HG02588 (cell line): ENCODE measurements at regions not wholly inside any gene's neighbourhood (a gene's known extent, or its start where the extent isn't known, plus 50 kb on each side); places are given as distances from the start of the nearest gene placed in this dataset.
"Not testable (repeated sequence)": the region's sequence is repeated elsewhere in the genome, so short reads cannot be mapped to it uniquely, and the experiment has no call there.

Experiments used
- ATAC-seq: cut with Tn5 transposase; IDR thresholded peaks from one replicate; pipeline ENCODE4 v1.9.1; 2021; ENCODE audit warnings: mild to moderate bottlenecking, moderate library complexity; ENCODE audit not compliant: unreplicated experiment

DNA sequence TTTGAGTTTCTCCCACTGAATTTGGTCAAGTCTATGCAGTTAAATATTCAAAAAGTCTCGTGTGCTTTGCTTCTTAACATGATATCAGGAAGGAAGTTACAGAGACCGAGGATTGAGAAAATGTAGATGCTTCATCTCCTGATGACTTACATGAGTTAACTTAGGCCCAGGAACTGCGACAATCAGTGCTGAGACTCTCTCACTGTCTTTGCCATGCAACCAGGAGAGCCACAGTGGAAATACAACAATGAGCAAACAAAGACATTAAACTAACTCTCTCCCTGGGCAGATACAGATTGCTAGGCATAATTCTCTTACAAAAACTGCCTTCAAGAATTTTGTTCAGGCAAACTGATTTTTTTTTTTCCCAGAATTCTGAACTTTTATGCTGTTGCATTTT is 440.6 kb upstream of the EPHA7 start:
- no peak for ATAC-seq

DNA sequence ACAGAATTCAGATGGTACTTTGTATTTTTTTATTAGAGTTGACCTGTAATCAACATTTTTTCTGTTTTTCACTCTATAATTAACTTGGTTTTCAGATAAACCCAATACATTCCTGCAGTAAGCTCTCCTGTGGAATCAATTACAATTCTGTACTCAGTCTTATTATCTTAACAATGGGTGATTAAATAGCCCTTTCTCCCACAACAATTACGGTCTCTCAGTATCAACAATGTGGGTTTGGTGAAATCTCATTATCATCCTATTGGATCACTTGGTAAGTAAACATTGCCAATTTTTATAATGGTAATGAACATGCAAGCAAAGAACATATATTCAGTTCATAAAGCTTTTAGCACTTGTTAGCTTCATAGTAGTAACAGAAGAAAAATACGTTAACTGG is 438.9 kb upstream of the EPHA7 start:
- ATAC-seq = no peak

DNA sequence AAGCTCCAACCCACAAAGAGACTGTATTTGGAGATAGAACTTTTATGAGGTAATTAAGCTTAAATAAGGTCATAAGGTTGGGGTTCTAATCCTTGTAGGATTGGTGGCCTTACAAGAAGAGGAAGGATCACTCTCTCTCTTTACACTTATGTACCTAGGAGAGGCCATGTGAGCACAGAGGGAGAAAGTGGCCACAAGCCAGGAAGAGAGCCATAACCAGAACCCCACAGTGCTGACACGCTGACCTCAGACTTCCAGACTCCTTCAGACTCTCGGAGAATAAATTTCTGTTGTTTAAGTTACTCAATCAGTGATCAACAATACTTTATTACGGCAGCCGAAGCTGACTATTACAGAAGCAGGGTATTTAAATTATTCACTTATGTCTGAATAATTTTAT is 430.5 kb upstream of the EPHA7 start:
- no peak for ATAC-seq

DNA sequence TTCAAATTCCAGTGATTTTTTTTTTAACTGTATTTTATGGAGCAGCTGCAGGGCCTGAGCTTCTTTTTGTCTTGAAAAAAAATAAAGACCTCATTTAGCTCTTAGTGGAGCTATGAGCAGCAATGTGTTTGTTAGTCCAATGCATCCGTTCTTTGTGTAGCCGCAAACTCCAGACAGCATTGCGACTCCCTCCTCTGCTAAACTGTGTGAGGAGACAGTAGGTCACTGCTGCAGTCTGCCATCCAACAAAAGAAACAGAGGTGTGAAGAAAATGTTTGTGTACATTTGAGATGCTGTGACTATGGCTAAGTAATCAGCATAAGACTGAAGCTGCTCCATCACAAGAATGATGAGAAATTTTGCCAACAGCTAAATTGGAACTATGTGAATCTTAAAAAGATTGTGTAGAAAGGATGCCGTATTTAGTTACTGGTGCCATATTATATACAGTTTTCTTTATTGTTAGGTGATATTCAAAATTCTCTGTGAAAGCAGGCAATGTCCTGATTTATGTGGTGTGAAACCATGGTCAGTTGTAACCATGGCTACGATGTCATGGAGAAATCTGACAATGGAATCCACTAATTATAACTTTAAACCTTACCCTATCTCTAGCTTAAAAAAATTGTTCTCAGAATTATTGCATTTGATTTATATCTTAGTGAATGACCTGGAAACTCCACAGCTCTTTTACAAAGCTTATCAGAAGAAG is 428.8 kb upstream of the EPHA7 start:
- no peak for ATAC-seq

DNA sequence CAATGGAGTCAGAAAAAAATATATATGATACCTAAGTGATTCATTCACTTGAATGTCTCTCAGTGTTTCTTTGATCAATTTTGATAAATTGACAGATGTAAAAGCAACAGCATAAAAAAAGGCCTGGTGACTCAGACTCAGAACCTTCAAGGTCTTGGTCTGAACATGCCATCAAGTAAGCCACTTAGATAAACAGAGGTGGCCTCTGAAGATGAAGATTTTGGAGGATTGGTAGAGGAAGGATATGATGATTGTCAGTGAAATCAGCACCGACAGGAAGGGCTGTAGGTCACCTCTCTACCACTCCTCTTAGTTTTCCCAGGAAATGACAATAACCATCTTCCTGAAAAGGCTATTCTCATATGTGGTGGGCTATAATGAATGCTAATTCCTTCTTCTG is 422.8 kb upstream of the EPHA7 start:
- ATAC-seq = no peak

DNA sequence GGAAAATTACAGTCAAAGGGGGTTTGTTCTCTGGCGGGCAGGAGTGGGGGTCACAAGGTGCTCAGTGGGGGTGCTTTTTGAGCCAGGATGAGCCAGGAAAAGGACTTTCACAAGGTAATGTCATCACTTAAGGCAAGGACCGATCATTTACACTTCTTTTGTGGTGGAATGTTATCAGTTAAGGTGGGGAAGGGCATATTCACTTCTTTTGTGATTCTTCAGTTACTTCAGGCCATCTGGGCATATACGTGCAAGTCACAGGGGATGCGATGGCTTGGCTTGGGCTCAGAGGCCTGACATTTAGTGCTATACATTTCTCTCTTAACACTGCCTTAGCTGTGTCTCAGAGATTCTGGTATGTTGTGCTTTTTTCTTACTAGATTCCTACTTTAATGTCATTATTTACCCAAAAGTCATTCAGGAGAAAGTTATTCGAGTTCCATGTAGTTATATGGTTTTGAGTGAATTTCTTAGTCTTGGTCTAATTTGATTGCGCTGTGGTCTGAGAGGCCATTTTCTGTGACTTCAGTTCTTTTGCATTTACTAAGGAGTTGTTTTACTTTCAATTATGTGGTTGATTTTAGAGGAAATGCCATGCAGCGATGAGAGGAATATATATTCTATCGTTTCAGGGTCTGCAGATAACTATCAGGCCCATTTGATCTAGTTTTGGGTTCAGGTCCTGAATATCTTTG is 416.2 kb upstream of the EPHA7 start:
- ATAC-seq = not testable (repeated sequence)

DNA sequence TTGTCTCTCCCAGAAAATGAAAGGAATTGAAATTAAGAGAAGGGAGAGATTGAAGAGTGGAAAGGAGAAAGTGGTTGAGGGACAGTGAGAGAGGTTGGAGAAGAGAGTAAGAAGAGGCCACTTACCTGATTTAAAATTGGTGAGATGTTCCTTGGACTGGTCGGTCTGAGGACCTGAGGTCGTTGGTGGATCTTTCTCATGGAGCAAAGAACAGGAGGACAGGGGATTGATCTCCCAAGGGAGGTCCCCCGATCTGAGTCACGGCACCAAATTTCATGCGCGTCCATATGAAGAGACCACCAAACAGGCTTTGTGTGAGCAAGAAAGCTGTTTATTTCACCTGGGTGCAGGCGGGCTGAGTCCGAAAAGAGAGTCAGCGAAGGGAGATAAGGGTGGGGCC is 415.7 kb upstream of the EPHA7 start:
- ATAC-seq = not testable (repeated sequence)

DNA sequence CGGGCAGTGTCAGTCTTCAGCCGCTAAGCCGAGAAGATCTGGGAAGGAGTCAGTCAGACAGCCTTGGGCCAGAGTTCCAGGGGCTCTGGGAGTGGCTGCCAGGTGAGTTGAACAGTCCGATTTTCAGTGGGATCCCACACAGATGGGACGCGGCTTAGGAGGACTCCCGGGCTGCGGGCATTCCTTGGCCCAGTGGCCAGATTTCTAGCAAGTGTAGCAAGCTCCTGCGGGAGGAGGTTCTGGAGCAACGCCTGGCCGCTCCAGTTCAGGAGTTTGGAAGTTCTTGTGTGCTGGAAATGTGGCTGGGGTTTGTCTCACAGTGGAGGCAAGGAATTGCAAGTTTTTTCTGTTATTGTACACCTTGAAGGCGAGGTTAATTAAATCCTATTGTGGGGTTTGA is 414.0 kb upstream of the EPHA7 start:
- not testable (repeated sequence) for ATAC-seq

DNA sequence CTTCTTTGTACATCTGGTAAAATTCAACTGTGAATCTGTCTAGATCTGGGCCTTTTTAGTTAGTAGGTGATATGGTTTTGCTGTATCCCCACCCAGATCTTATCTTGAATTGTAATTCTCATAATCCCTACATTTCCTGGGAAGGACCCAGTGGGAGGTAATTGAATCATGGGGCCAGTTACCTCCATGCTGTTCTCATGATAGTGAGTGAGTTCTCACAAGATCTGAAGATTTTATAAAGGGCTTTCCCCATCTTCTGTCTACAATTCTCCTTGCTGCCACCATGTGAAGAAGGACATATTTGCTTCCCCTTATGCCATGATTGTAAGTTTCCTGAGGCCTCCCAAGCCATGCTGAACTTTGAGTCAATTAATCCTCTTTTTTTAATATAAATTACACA is 410.4 kb upstream of the EPHA7 start:
- ATAC-seq = not testable (repeated sequence)

DNA sequence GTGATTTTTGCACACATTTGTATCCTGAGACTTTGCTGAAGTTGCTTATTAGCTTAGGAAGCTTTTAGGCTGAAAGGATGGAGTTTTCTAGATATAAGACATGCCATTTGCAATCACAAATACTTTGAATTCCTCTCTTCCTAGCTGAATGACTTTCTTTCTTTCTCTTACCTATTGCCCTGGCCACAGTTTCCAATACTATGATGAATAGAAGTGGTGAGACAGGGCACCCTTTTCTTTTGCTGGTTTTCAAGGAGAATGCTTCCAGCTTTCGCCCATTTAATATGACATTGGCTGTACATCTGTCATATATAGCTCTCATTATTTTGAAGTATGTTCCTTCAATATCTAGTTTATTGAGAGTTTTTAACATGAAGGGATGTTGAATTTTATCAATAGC is 409.6 kb upstream of the EPHA7 start:
- no peak for ATAC-seq

DNA sequence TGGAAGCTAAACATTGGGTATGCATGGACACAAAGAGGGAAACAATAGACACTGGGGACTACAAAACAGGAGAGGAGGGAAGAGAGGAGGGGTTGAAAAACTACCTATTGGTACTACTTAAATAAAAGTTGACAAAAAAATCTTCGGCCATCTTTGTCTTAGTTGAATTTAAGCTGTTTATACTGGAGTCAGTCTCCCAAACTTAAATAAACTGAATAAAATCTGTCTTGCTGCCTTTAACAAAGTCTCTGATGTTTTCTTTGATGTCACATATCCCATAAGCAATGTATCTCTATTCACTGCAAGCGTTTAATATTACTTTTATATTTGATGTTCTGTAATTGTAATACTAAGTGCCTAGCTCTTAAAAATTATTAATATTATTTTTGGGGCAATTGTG is 409.2 kb upstream of the EPHA7 start:
- no peak for ATAC-seq

DNA sequence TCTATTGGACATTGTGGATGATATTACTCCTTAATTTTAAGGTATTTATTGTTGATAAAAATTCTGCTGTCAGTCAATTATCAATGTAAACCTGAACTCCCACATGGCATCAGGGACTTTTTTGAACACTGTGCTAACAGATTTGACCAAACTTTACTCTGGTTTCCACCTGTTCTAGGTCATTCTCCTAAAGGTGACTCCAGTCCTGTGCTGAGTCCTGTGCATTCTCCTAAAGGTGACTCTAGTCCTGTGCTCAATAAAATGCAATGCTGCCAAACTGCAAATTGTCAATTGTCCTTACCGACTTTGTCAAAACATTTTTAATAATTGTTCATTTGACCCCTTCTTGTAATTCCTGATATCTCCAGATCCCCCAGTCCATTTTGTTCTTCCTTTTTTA is 408.4 kb upstream of the EPHA7 start:
- no peak for ATAC-seq

DNA sequence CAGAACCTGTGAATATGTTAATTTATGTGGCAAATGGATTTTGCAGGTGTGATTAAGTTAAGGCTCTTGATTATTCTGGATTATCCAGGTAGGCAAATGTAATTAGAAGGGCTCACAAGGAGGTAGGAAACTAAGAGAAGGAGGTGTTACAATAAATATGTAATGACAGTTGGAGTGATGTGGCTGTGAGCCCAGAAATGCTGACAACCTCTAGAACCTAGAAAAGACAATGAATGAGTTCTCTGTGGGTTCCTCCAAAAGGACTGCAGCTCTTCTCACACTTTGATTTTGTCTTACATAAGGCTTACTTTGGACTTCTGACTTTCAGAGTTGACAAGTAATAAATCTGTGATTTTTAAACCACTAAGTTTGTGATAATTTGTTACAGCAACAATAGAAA is 406.6 kb upstream of the EPHA7 start:
- ATAC-seq = no peak

DNA sequence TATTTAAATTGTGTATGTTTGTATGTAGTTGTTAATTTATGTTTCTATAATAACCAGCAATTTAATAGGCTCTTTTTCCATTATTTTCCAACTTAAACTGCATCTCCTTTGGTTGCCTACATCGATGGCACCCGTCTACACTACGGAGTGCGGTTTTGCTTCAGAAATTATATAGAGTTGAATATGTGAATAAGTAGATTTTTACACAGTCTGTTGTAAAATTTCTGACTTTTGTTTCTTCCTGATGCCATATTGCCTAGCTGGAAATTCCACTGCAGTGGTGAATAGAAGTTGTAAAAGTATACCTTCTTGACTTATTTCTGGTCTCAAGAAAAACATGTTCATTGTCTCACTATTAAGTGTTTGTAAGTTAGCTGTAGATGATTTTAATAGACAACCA is 404.1 kb upstream of the EPHA7 start:
- no peak for ATAC-seq

DNA sequence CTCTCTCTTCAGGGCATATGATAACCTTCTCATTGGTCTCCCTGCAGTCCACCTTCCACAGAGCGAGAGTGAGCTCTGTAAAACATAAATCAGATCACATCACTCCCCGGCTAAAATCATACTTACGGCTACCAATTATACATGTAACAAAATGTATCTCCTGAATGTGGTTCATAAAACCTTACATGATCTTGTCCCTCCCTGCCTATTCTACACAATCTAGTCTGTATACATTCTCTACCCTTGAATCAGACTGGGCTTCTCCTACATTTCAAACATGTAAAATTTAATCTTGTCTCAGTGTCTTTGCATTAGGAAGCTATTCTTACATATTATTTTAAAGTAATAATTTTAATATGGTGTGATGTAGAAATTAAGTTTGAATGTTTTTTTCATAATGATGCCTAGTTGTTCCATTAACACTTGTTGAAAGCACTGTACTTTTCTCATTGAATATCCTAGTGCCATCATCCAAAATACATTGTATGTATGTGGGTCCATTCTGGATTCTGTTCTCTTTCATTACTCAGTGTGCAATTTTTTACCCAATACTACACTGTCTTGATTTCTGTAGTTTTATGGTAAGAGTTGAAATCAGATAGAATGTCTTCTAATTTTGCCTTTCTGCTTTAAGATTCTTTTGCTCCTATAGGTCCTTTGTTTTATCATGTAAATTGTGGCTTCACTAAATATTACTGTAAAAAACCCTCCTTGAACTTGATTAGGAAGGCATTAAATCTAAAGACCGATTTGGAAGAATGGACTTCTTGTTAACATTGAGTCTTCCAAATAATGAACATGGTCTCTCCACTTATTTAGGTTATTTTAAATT is 403.3 kb upstream of the EPHA7 start:
- ATAC-seq = no peak

DNA sequence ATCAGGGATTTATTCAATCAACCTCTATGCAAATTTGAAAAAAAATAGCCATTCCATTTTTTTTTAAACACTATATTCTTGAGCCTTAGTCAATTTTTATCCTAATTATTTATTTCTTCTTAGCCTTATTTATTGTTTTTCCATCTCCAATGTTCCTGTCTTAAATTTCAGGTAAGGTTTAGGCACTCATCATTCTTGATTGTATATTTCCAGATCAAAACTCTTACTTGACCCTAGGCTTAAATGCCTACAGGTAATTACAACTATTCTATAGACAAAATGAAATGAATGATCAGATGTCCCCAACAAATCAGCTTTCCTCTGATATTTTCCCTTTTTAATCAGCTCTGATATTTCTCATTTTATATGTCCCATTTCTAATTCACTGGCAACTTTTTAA is 402.6 kb upstream of the EPHA7 start:
- no peak for ATAC-seq

DNA sequence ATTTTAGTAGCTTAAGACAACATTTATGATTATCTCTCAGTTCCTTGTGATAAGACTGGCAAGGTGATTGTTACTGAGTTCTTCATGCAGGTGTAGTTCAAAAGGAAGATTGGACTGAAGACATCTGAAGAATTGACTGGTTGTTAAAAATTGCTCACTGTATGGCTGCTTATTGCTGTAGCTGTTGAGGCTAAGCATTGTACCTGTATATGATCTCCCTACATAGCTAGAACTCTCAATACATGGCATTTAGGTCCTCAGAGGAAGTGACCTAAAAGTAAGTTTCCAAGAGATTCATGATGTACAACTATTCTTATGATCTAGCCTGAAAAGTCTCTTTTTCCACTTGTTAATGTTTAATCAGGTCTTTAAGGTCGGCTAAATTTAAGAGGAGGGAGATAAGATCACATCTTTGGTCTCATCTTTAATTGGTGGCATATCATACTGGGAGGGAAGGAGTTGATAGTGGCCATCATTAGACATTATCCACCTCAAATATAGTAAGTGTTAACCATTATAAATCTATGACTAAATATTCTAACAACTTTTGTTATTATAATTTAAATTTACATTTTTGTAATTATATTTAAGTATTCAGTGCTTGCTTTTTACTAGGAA is 401.2 kb upstream of the EPHA7 start:
- ATAC-seq = no peak

DNA sequence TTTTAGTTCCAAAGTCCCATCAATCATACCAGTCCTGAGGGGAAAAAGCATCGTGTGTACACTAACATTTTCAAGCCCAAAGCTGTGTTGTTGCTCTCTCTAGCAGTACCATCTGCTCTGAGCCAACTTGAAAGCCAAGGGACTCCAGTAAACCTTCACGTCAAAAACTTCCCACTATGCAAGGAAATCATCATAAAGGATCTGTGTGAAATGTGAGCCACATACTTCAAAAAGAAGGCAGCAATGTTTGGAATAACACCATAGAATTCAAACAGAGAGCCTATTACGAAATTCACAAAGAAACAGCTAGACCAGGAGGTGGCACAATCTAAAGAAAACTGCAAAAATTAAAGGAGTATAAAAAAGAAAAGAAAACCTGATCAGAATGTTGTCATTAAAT is 399.8 kb upstream of the EPHA7 start:
- no peak for ATAC-seq

DNA sequence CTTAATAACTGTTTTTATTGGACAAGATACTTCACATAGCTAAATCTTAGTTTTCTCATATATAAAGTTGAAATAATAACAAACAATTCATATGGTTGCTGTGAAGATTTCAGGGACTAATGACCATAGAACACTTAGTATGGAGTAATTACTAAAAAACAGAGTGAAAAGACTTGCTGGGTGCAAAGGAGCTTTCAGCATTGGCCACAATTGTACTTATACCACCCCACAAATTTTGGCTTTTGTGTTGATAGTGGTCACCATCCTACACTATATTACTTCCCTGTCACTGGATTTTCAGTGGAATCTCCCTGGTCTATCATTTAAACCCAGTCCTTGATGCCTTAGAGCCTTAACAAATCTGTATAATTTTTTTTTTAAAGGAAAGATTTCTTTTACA is 398.6 kb upstream of the EPHA7 start:
- no peak for ATAC-seq

DNA sequence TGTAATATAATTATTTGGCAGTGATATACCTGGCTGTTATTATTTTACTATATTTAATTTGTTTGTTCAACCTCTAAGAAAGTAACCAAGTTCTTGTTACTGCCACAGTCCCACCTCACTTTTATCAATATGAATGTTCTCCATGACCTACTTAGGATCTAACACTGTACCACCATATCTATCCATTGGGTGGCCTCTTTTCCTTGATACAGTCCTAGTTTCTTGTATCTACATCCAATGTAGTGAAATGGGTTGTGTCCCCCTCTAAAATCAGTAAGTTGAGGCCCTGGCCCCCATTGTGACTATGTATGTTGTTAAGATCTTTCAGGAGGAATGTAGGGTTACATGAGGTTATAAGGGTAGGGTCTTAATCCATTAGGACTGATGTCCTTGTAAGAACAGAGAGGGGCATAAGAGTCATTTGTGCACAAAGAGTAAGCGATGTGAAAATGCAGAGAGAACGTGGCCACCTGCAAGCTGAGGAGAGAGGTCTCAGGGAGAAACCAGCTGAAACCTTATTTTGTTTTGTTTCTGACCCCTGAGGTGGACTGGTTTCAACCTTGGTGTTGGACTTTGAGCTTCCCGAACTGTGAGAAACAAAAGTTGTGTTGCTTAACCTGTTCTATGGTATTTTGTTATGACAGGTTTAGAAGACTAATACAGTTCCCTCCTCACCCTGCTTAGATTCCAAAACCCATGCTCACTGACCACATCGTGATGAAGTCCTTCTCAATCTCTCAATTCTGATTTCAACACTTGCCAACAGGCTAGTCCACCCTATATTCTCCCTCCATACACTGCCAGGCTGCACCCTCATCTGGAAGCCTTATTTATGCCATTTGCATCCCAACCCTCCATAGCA is 387.3 kb upstream of the EPHA7 start:
- ATAC-seq = no peak
